Anterior cingulate cortex (tissue), 58 donors: ENCODE measurements at regions not wholly inside any gene's neighbourhood (a gene's known extent, or its start where the extent isn't known, plus 50 kb on each side); places are given as distances from the start of the nearest gene placed in this dataset.

Experiments used
- DNase-seq, 58 donors: peaks; one replicate each; lab custom pipeline; 2025; lab: John Stamatoyannopoulos, UW

DNA sequence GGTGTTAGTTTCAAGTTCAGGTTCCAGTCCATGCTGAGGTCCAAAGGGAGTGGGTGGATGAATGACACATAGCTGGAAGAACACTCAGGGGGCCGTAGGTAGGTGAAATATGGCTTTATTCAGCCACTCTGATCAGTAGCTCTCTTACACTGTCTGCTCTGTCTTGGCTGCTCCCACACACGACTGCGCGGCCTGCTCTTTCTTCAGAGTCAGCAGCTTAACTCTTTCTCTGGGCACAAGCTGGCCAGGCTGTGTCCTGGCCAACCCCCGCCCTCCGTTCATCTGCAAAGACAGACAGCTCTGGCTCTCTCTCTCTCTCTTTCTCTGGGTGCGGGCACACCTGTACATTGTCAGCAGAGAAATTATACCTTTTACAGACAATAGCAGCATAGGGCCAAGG is 317.4 kb upstream of the SORCS1 start:
- no peak for DNase-seq

DNA sequence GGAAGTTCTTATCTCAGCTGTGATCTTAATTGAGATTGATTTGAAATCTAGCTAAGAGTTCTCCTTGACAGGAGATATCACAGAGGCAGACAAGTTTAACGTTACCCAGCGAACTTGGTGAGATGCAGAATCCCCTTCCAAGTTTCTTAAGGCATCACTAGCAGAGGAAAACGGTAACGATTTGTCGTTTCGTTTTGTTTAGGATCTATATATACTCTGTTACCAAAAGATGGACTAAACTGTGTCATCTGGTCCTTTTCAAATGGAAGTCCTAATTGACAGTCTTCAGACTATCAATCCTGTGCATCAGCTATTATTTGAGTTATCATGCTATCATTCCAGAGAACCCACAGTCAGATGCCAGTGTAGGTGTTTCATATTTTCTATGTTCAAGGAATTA is 316.7 kb upstream of the SORCS1 start:
- no peak for DNase-seq

- DNase-seq: no peak
Measured at GRCh38 chr10:107480781-107481180, 316.3 kb upstream of the SORCS1 start.

- DNase-seq: no peak
Measured at GRCh38 chr10:107477266-107477665, 312.8 kb upstream of the SORCS1 start.

GRCh38 chr10:107476408-107476807 is 311.9 kb upstream of the SORCS1 start:
- DNase-seq: no peak

- DNase-seq: no peak
Measured at GRCh38 chr10:107474650-107475049, 310.1 kb upstream of the SORCS1 start.

GRCh38 chr10:107473225-107473624 is 308.7 kb upstream of the SORCS1 start:
- no peak for DNase-seq

DNA sequence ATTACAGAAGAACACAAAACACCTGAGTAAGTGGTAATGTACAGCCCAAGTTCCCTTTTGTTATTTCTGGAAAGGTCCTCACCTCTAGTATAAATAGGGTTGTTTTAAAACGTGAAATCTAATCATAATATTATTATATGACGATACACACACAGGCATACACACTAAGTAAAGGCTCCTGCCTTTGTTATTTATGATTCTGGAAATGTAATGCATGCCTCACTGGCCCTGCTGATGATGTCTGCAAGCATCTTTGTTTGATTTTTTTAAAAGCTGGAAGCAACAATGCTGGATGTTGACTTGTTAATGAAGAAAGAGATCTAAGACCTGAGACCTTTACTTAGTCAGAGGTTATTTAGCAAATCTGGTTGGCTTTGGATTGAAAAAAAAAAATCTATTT is 307.4 kb upstream of the SORCS1 start:
- DNase-seq: no peak

GRCh38 chr10:107453561-107453960 is 289.1 kb upstream of the SORCS1 start:
- no peak for DNase-seq

GRCh38 chr10:107451047-107451446 is 286.5 kb upstream of the SORCS1 start:
- DNase-seq: no peak

DNA sequence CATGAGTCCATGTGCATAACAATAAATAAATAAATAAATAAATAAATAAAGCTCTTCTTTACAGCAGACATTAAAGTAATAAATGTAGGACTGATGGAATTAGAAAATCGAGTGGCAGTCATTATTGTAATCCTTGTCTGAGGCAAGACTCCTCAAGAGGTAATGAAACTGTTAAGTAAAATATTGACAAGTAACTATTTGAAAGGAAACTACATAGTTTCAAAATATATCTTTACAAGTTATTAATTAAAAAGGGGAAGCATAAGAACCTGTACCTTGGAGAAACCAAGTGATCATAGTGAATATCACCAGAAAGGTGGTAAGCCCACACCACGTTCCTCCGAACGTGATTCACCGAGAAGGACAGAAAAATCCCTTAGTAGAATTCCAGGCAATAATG is 285.6 kb upstream of the SORCS1 start:
- DNase-seq: no peak

GRCh38 chr10:107444443-107444842 is 279.9 kb upstream of the SORCS1 start:
- DNase-seq: no peak

- no peak for DNase-seq
Measured at GRCh38 chr10:107443813-107444212, 279.3 kb upstream of the SORCS1 start.

DNA sequence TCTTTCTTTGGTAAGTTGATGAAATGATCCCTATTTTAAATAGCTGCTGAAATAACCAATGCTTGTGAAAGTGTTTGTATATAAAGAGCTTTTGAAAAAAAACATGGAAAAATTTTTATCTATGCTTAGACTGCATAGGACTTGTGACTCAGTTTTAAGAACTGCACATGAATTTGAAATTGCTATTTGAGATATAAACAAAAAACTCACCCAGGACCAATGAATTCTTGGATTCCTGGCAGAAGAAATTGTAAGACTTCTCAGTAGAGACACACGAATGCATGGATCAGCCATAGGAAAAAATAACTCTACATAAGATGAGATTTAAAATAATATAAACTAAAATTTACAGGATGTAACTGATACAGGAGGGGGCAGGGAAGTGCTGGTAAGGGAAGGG is 278.8 kb upstream of the SORCS1 start:
- DNase-seq: no peak

DNA sequence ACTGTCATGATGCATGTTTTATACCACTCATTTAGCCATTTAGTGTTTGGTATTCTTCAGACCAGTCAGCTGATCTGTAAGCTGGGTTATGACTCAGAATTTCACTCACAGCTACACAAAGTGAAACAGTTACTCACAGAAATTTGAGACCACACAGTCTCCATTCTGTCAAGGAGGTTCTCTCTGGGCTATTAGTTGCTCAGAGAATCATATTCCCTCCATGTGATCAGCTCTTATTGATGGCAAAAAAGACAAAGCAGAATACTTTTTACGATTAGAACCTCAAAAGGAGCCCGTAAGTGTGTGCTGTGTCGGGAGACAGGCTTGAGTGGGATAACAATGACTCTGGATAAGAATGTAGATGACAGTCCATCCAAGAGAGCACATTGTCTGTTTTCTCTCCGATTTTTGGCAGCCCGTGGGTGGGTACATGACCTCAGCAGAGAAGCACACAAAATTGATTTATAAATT is 277.6 kb upstream of the SORCS1 start:
- DNase-seq: no peak

DNA sequence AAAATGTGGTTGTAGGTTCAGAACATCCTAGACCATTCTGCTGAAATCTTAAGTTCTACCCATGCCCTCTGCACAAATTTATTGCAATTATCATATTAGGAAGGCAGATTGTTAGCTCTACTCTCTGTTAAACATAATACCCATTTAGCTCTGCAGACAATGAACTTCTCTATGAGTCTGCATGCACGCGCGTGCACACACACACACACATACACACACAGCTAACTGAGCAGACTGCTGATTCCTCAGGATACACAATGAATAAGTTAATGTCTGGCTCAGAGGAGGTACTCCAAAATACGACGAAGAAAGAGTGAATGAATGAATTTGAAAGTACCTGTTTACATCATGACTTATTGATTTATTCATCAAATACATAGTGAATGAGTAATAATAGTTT is 276.2 kb upstream of the SORCS1 start:
- no peak for DNase-seq

DNA sequence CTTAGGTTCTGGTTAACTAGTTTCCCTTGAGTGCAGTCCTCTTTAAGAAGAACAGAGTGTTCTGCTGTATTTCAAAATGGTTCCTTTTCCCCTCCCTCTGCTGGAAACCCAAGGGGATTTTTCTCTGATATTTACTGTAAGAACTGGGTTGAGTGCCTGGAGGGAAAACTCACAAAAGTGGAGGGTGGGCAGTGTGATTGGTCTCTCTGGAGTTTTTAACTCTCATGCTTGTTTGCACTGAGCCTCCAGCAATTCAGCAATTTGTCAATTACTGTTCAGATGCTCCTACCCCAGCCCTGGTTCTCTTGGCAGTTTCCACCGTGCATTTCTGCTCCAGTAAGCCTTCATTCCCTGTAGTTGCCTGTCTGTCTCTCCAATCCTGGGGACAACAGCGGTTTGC is 273.4 kb upstream of the SORCS1 start:
- peak in 1 of 58 donors; percentile 6 for DNase-seq

DNA sequence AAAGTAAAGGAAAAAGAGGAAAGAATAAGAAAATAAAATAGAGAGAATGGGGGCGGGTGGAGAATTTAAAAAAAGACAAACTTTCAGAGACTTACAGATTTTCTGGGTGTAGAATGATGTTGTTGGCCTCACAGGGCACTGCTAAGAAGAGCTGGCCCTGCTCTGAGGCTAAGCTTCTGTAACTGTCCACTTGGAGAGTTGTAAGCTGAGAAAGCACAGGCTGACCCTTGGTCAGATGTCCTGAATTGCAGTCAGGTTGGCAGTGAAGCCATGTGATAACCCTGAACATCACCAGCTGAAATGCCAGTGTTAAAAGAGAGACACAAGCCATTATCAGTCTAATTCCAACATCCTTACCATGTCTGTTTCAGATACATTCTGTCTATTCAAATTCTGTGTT is 272.1 kb upstream of the SORCS1 start:
- no peak for DNase-seq

DNA sequence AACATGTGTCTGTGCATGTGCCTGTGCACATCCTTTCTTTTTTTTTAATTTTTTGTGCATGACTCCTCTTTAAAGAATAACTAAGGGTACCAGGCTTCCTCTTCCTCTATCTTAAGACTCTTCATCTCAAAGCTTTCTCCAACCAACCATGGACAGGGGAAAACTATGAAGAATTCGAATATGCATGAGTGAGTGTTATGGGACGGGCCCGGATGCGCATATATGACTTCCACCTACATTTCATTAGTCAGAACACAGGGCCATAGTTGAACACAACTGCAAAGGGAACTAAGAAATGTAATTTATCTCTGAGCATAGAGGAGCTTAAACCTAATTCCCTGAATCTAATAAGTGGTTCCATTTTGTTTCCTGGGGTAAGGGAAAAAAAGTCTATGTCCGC is 270.3 kb upstream of the SORCS1 start:
- DNase-seq: no peak

DNA sequence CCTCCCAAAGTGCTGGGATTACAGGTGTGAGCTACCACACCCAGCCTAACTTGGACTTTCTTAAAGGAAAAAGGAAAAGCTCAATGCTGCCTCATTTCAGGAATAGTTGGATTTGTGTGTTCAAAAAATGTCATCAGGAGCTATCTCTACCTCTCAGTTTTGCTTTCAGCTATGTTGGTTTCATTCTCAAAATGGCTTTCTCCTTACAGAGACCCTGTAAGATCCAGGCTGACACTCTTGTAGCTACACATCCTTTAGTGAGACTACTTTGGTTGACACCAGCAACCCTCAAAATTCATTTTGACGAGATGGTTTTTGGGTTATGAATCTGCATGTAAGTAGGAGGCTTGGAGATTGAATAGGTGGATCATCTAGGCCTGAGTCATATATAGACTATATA is 269.7 kb upstream of the SORCS1 start:
- DNase-seq: no peak

GRCh38 chr10:107433605-107434004 is 269.1 kb upstream of the SORCS1 start:
- DNase-seq: no peak

- no peak for DNase-seq
Measured at GRCh38 chr10:107430446-107430845, 265.9 kb upstream of the SORCS1 start.

DNA sequence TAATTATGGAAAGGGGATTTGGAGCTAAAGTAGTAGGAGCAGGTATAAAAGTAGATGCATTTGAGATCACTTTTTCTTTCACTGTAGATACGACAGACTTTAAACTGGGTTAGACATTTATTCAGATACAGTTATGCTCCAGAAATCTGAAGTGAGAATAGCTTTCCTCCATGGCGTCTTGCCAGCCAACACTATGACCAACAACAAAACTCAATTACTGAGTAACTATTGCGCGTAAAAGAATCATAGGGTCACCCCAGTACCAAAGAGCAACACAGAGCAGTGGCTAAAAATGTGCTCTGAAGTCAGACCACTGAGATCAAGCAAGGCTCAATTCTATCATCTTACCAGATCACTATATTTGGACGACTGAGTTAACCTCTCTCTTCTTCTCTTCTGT is 262.5 kb upstream of the SORCS1 start:
- DNase-seq: no peak
